HG02571 (cell line): ENCODE measurements at regions not wholly inside any gene's neighbourhood (a gene's known extent, or its start where the extent isn't known, plus 50 kb on each side); places are given as distances from the start of the nearest gene placed in this dataset.

ENCODE experiments used
- ATAC-seq: cut with Tn5 transposase; IDR thresholded peaks from one replicate; pipeline ENCODE4 v1.9.1; 2021; ENCODE audit warnings: mild to moderate bottlenecking, moderate library complexity; ENCODE audit not compliant: unreplicated experiment

GRCh38 chr1:56357927-56358690 is 221.3 kb downstream of the PLPP3 start:
- ATAC-seq = no peak

- no peak for ATAC-seq
Measured at GRCh38 chr1:56356376-56356990, 222.9 kb downstream of the PLPP3 start.

- no peak for ATAC-seq
Measured at GRCh38 chr1:56355918-56356317, 223.4 kb downstream of the PLPP3 start.

DNA sequence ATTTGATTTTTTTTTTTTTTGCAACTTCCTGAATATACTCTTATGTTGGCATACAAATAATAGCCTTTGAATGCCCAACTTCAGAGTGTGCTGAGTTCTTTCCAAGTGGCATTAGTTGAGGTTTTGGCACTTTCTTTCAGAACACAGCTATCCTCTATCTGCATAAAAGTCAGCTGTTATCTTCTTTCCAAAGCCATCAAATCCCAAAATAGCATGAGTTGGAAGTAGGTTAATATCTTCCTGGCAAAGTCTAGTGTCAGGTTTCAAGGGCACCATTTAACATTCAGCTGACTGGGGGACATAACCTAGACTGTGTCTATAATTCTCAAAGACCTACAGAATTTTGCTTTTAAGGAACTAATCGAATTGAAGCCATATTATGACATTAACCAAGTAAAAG is 223.9 kb downstream of the PLPP3 start:
- no peak for ATAC-seq

- ATAC-seq = no peak
Measured at GRCh38 chr1:56345831-56346230, 233.5 kb downstream of the PLPP3 start.

- no peak for ATAC-seq
Measured at GRCh38 chr1:56340977-56341376, 238.4 kb downstream of the PLPP3 start.

- ATAC-seq = no peak
Measured at GRCh38 chr1:56339786-56340465, 239.4 kb downstream of the PLPP3 start.

DNA sequence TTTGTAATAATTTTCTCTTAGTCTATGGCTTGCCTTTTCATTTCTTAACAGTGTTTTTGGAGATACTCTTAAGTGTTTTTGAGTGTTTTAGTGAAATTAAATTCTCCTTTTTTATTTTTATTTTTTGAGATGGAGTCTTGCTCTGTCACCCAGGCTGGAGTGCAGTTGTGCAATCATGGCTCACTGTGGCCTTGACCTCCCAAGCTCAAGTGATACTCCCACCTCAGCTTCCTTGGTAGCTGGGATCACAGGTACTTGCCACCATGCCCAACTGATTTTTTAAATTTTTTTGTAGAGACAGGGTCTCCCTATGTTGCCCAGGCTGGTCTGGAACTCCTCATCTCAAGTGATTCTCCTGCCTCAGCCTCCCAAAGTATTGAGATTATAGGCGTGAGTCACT is 240.3 kb downstream of the PLPP3 start:
- no peak for ATAC-seq

DNA sequence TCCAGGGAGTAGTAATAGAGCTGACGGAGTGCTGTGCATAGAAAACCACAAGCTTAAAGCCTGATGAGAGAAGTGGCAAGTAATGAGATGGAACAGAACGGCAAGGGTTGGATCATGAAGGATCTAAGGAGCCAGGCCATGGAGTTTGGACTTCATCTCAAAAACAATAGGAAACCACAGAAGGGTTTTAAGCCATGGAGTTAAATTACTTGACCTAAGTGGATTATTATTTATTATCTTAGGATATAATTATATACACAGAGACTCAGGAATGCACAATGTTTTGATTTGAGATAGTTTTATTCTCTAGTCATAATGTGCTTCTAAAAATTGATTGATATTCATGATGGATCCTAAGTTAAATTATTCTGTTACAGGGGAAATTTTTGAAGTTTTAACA is 242.4 kb downstream of the PLPP3 start:
- ATAC-seq = no peak

DNA sequence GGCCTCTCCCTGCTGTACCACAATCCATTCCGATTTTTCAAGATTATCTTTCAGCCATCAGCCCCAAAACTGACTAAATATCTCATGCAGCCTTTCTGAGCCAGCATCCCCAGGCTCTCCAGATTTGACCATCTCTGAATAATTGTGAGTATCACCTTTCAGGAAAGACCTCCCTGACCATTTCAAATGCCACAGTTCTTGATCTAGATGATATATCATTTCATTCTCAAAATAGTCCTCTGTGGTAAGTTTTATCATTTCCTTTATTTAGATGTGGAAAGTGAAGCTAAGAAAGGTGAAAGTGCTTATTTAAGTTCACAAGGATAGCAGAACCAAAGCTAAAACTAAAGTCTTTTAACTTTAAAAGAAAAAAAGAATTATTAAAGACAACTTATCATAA is 244.0 kb downstream of the PLPP3 start:
- ATAC-seq = no peak

GRCh38 chr1:56334047-56334446 is 245.3 kb downstream of the PLPP3 start:
- no peak for ATAC-seq

DNA sequence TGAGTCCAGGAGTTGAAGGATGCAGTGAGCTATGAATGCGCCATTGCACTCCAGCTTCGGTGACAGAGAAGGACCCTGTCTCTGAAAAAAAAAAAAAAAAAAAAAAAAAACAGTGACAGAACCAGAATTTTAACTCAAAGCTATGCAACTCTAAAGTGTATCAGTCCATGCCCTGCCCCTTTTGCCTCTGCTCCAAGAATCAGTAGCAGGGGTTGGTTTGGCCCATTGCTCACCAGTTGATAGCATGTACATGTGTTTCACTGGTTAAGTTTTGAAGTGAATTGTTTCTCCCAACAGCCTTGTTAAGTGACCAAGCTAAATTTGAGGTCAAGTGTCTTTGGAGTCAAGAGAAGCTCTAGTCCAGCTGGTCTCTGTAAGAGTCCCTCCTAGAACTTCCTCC is 245.9 kb downstream of the PLPP3 start:
- ATAC-seq = no peak

GRCh38 chr1:56331892-56332567 is 247.3 kb downstream of the PLPP3 start:
- ATAC-seq = no peak

GRCh38 chr1:56331207-56331891 is 248.0 kb downstream of the PLPP3 start:
- no peak for ATAC-seq

GRCh38 chr1:56330391-56331026 is 248.9 kb downstream of the PLPP3 start:
- ATAC-seq = peak; percentile 86

GRCh38 chr1:56329970-56330369 is 249.4 kb downstream of the PLPP3 start:
- no peak for ATAC-seq

GRCh38 chr1:56327195-56327594 is 252.2 kb downstream of the PLPP3 start:
- ATAC-seq = no peak

GRCh38 chr1:56326056-56326455 is 253.3 kb downstream of the PLPP3 start:
- ATAC-seq = no peak

GRCh38 chr1:56324504-56324903 is 254.9 kb downstream of the PLPP3 start:
- no peak for ATAC-seq

- no peak for ATAC-seq
Measured at GRCh38 chr1:56322211-56322610, 257.2 kb downstream of the PLPP3 start.

GRCh38 chr1:56321150-56321490 is 258.2 kb downstream of the PLPP3 start:
- ATAC-seq = no peak
